ENCODE measurements at regions not wholly inside any gene's neighbourhood (a gene's known extent, or its start where the extent isn't known, plus 50 kb on each side); places are given as distances from the start of the nearest gene placed in this dataset.

GRCh38 chr1:168958562-168959289 lies 147.8 kb upstream of the ATP1B1 start:
- TF ChIP-seq, protein P1, sequence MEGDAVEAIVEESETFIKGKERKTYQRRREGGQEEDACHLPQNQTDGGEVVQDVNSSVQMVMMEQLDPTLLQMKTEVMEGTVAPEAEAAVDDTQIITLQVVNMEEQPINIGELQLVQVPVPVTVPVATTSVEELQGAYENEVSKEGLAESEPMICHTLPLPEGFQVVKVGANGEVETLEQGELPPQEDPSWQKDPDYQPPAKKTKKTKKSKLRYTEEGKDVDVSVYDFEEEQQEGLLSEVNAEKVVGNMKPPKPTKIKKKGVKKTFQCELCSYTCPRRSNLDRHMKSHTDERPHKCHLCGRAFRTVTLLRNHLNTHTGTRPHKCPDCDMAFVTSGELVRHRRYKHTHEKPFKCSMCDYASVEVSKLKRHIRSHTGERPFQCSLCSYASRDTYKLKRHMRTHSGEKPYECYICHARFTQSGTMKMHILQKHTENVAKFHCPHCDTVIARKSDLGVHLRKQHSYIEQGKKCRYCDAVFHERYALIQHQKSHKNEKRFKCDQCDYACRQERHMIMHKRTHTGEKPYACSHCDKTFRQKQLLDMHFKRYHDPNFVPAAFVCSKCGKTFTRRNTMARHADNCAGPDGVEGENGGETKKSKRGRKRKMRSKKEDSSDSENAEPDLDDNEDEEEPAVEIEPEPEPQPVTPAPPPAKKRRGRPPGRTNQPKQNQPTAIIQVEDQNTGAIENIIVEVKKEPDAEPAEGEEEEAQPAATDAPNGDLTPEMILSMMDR (IDR thresholded peaks at IDR 0.05): no peak
- TF ChIP-seq POLR2A (IDR thresholded peaks at IDR 0.05): no peak
